NB4 (cell line): ENCODE measurements at regions not wholly inside any gene's neighbourhood (a gene's known extent, or its start where the extent isn't known, plus 50 kb on each side); places are given as distances from the start of the nearest gene placed in this dataset.

Experiments
- CTCF ChIP-seq: IDR thresholded peaks from one replicate; pipeline ENCODE4 v1.5.1; 2012; ENCODE audit warnings: low read depth, low read length
- MAX ChIP-seq: IDR thresholded peaks from 2 replicates; pipeline ENCODE4 v1.6.1; 2011; ENCODE audit warnings: low read depth, low read length
- POLR2A ChIP-seq: IDR thresholded peaks from 2 replicates; pipeline ENCODE4 v1.6.1; 2011; ENCODE audit warnings: mild to moderate bottlenecking; ENCODE audit not compliant: insufficient read length; ENCODE audit errors: extremely low read depth

- TF ChIP-seq CTCF (no peak), POLR2A (no peak), MAX (no peak)
Measured at GRCh38 chr4:136088211-136088867, 1444.0 kb downstream of the PCDH18 start.
